MCF 10A (cell line): ENCODE measurements at regions not wholly inside any gene's neighbourhood (a gene's known extent, or its start where the extent isn't known, plus 50 kb on each side); places are given as distances from the start of the nearest gene placed in this dataset.

Source experiments
- BruUV-seq: library from RNA; stranded (reverse); fragments of 400-500 nt; replicated peaks from 2 replicates; lab custom pipeline; 2021; lab: Mats Ljungman, UMichigan
- CTCF ChIA-PET: fragments of 300-600 bp; sonication (Branson Sonifier 250); formaldehyde crosslinking; extraction: SDS; loops from one replicate; lab custom pipeline; 2021; ENCODE audit warnings: antibody characterized with exemption, inconsistent platforms; lab: Yijun Ruan, JAX
- POLR2A ChIA-PET: fragments of 300-600, 350-650 bp; sonication (Branson Sonifier 250); formaldehyde crosslinking; extraction: SDS; loops from one replicate; lab custom pipeline; 2020; ENCODE audit warnings: antibody characterized with exemption, inconsistent platforms; lab: Yijun Ruan, JAX
- DNase-seq: peaks from one replicate; pipeline ENCODE4 v3.0.0-alpha.2; 2018; ENCODE audit not compliant: unreplicated experiment
- H3K27ac Mint-ChIP-seq: one replicate; pipeline ENCODE4 v1.8.0; 2022; ENCODE audit warnings: mild to moderate bottlenecking, low read depth, mixed read lengths; ENCODE audit not compliant: unreplicated experiment
- H3K27me3 Mint-ChIP-seq: one replicate; pipeline ENCODE4 v1.8.0; 2022; ENCODE audit warnings: mixed read lengths; ENCODE audit not compliant: insufficient read depth, unreplicated experiment
- H3K36me3 Mint-ChIP-seq: one replicate; pipeline ENCODE4 v1.8.0; 2022; ENCODE audit warnings: mild to moderate bottlenecking, moderate library complexity, mixed read lengths; ENCODE audit not compliant: insufficient read depth, unreplicated experiment
- H3K4me1 Mint-ChIP-seq: one replicate; pipeline ENCODE4 v1.8.0; 2022; ENCODE audit warnings: mixed read lengths; ENCODE audit not compliant: insufficient read depth, unreplicated experiment
- H3K4me3 Mint-ChIP-seq: one replicate; pipeline ENCODE4 v1.8.0; 2022; ENCODE audit warnings: mild to moderate bottlenecking, moderate library complexity, mixed read lengths; ENCODE audit not compliant: unreplicated experiment
- H3K9me3 Mint-ChIP-seq: one replicate; pipeline ENCODE4 v1.8.0; 2022; ENCODE audit warnings: mixed read lengths; ENCODE audit not compliant: unreplicated experiment
- intact Hi-C: fragments of 100-400 bp; cut with micrococcal nuclease; formaldehyde crosslinking; loops from 2 replicates; pipeline ENCODE4 v1.14.1; 2022
- TF ChIP-seq, protein P1 (sequence below): fragments of 200-600 bp; IDR thresholded peaks from one replicate; pipeline ENCODE4 v1.8.0; 2022; ENCODE audit warnings: antibody characterized with exemption, mild to moderate bottlenecking; ENCODE audit not compliant: unreplicated experiment

DNA sequence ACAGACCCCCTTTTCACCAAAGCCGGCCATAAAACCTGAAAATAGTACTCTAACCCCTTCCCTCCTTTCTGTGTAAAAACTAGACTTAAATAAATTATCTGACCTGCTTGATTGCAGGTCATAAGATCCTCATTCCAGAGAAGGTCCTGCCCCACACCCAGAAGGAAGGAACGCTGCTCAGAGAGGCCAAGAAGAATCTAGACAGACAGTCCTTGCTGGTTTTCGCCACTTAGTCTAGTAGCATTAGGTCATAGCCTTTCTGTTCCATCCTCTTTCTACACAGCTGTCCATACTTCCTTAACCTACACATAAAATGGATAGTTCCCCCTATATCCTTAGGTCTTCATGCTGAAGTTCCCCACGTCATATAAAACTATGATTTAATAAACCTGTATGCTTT, 83.7 kb upstream of the IGF1 start:
- TF ChIP-seq, protein P1, sequence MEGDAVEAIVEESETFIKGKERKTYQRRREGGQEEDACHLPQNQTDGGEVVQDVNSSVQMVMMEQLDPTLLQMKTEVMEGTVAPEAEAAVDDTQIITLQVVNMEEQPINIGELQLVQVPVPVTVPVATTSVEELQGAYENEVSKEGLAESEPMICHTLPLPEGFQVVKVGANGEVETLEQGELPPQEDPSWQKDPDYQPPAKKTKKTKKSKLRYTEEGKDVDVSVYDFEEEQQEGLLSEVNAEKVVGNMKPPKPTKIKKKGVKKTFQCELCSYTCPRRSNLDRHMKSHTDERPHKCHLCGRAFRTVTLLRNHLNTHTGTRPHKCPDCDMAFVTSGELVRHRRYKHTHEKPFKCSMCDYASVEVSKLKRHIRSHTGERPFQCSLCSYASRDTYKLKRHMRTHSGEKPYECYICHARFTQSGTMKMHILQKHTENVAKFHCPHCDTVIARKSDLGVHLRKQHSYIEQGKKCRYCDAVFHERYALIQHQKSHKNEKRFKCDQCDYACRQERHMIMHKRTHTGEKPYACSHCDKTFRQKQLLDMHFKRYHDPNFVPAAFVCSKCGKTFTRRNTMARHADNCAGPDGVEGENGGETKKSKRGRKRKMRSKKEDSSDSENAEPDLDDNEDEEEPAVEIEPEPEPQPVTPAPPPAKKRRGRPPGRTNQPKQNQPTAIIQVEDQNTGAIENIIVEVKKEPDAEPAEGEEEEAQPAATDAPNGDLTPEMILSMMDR = no peak
- H3K27ac Mint-ChIP-seq = no peak overlapping the region
- ChIA-PET POLR2A (no interaction called here), CTCF (no interaction called here)
- H3K27me3 Mint-ChIP-seq = no peaks in the 10 kb centered on the region
- intact Hi-C loops = no loop called here
- H3K4me3 Mint-ChIP-seq = no peak overlapping the region
- DNase-seq = no peak
- H3K9me3 Mint-ChIP-seq = peaks cover 8% of the 10 kb centered on the region
- peaks cover 16% of the 10 kb centered on the region for H3K4me1 Mint-ChIP-seq
- no TSS peak for BruUV-seq
- no peaks in the 10 kb centered on the region for H3K36me3 Mint-ChIP-seq

DNA sequence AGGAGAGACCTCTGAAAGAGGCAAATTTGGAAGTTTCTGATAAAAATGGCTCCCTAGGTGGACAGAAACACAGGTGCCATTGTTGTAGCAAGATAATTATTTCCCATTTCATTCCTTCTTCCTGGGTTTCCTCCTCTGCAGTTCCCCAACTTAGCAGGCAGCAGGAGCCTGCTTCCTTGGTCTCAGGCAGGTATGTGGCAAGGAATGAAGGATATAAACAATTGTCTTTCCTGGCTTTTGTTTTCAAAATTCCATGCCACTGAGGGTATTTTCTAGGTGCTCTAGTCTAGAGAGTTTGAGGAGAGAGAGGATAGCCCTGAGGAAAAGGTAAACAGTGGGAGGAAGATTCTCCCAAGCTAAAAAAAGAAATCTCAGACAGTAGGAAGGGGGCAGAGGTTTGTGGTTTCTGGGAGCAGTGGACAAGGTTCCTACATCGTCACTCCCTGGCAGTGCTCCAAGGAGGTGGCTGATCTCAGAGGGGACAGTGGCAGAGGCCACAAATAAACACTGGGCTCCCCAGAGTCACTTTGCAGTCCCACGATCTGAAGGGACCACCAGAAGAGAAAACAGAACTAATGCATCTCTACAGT, 82.6 kb upstream of the IGF1 start:
- intact Hi-C loops = no loop called here
- peaks cover 8% of the 10 kb centered on the region for H3K9me3 Mint-ChIP-seq
- H3K36me3 Mint-ChIP-seq = no peaks in the 10 kb centered on the region
- H3K27ac Mint-ChIP-seq = no peak overlapping the region
- CTCF ChIA-PET = no interaction called here
- BruUV-seq = no TSS peak
- H3K27me3 Mint-ChIP-seq = no peaks in the 10 kb centered on the region
- H3K4me1 Mint-ChIP-seq = peaks cover 16% of the 10 kb centered on the region
- no peak overlapping the region for H3K4me3 Mint-ChIP-seq
- TF ChIP-seq, protein P1 = no peak
- POLR2A ChIA-PET = no interaction called here
- DNase-seq = no peak

DNA sequence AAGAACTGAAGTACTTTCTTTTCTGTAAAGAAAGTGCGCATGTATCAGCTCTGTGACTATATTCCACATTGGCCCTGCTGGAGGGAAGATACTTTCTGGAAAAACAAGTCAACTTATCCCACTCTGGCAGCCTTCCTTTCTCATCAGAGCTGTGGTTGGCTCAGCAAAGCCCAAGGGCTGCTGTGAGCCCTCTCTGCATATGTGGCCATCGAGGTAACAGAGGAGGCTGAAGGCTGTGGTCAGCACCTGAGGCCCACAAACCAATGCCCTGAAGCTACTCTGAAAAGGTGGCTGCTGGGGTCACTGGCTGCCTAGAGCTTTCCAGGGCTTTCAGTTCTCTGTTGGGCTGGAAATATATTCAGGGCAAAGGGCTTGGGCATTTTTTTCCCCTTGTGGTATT, 70.8 kb upstream of the IGF1 start:
- CTCF ChIA-PET = no interaction called here
- Mint-ChIP-seq H3K9me3 (no peaks in the 10 kb centered on the region), H3K27me3 (no peaks in the 10 kb centered on the region)

DNA sequence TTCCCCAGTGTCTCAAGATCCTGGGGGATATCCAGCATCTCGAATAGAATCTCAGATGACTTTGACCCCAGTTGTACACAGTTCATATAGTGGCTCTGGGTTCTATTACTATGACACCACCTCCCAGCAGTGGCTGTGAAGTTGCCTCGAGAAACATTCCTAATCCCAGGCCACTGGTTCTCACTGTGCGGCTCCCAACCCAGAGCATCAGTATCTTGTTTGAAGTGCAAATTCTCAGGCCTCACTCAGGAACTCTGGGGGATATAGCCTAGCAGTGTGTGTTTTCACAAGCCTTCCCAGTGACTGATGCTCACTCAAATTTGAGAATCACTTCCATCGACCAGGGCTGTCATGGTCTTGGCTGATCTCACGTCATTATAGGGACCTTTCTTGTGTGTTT, 69.3 kb upstream of the IGF1 start:
- no peaks in the 10 kb centered on the region for H3K4me1 Mint-ChIP-seq
- TF ChIP-seq, protein P1 = no peak
- no peak for DNase-seq
- ChIA-PET POLR2A (no interaction called here), CTCF (no interaction called here)
- peaks cover 6% of the 10 kb centered on the region for H3K36me3 Mint-ChIP-seq
- H3K27me3 Mint-ChIP-seq = no peaks in the 10 kb centered on the region
- H3K9me3 Mint-ChIP-seq = no peaks in the 10 kb centered on the region
- no peak overlapping the region for H3K27ac Mint-ChIP-seq
- no TSS peak for BruUV-seq
- intact Hi-C loops = no loop called here
- H3K4me3 Mint-ChIP-seq = no peak overlapping the region

More for the DNA sequence above, 70.8 kb upstream of the IGF1 start:
- intact Hi-C loops = no loop called here
- DNase-seq = no peak
- no TSS peak for BruUV-seq
- TF ChIP-seq, protein P1 = no peak
- Mint-ChIP-seq H3K4me3 (no peak overlapping the region), H3K4me1 (no peaks in the 10 kb centered on the region), H3K36me3 (peaks cover 6% of the 10 kb centered on the region), H3K27ac (no peak overlapping the region)
- POLR2A ChIA-PET = no interaction called here
